ENCODE measurements at regions not wholly inside any gene's neighbourhood (a gene's known extent, or its start where the extent isn't known, plus 50 kb on each side); places are given as distances from the start of the nearest gene placed in this dataset.

DNA sequence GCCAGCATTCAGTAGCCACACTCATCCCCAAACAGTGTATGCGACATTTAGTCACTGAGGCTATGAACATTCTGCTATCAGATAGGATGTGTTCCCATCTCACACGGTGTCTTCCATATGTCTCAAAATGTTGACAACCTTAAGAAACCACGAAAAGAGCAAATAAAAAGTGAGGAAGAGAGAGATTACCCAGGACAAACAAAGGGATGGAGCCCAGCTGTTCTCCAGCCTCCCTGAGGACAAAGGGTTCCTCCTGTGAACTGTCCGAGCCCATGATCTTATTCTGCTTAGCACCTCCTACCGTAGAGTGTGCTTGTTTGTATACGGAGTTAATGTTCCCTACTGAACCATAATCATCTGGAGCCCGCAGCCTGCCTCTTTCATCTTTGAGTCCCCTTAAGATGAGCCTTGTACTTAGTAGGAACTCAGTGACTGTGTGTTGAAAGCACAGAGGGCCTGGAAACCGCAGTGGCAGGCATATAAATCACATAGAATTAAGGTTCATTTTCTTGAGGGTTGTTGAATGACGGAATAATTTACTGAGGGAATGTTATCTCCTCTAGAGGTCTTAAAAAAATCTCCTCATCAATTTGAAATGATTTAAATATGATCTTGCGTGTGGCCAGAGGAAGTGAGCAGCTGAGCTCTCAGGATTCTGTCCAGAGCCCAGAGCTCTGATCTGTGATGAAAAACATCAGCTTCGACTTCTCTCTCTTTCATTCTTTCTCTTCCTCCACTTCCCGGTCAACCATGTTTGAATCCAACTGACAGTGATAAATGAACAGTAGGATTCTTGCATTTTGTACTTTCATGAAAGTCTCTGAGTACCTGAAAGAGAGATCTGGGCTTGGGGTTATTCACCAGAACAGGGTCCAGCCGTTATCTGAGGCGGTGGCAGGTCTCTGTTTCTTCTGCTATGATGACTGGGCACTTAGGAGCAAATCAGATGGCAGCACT, 200.5 kb downstream of the KLF5 start:
- TF ChIP-seq, protein P1, sequence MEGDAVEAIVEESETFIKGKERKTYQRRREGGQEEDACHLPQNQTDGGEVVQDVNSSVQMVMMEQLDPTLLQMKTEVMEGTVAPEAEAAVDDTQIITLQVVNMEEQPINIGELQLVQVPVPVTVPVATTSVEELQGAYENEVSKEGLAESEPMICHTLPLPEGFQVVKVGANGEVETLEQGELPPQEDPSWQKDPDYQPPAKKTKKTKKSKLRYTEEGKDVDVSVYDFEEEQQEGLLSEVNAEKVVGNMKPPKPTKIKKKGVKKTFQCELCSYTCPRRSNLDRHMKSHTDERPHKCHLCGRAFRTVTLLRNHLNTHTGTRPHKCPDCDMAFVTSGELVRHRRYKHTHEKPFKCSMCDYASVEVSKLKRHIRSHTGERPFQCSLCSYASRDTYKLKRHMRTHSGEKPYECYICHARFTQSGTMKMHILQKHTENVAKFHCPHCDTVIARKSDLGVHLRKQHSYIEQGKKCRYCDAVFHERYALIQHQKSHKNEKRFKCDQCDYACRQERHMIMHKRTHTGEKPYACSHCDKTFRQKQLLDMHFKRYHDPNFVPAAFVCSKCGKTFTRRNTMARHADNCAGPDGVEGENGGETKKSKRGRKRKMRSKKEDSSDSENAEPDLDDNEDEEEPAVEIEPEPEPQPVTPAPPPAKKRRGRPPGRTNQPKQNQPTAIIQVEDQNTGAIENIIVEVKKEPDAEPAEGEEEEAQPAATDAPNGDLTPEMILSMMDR (IDR thresholded peaks at IDR 0.05), result no peak
- TF ChIP-seq POLR2A (IDR thresholded peaks at IDR 0.05), result no peak

All from body of pancreas (tissue), 4 donors.